SU-DHL-6 (cell line): ENCODE measurements at regions not wholly inside any gene's neighbourhood (a gene's known extent, or its start where the extent isn't known, plus 50 kb on each side); places are given as distances from the start of the nearest gene placed in this dataset.

Experiments used
- H2AFZ ChIP-seq: fragments of 200-600 bp; sonication (generic); 2 replicates; pipeline ENCODE4 v1.6.1; 2014; ENCODE audit warnings: low read depth, mild to moderate bottlenecking, moderate library complexity, mixed read lengths, antibody characterized with exemption, low read length; ENCODE audit not compliant: severe bottlenecking
- H3F3A ChIP-seq: fragments of 200-600 bp; shearing (Covaris generic); 2 replicates; pipeline ENCODE4 v1.6.0; 2016; ENCODE audit warnings: antibody characterized with exemption, mild to moderate bottlenecking; ENCODE audit not compliant: insufficient read depth
- H3K27ac ChIP-seq: fragments of 200-600 bp; sonication (generic); 2 replicates; pipeline ENCODE4 v1.5.1; 2016; ENCODE audit warnings: low read depth, mild to moderate bottlenecking, low read length, moderate library complexity, mixed read lengths
- H3K27me3 ChIP-seq: fragments of 200-600 bp; sonication (generic), shearing (Covaris generic); 2 replicates; pipeline ENCODE4 v1.6.0; 2014; ENCODE audit warnings: mild to moderate bottlenecking, low read length
- H3K36me3 ChIP-seq: fragments of 200-600 bp; sonication (generic); 2 replicates; pipeline ENCODE4 v1.6.1; 2014; ENCODE audit warnings: mild to moderate bottlenecking, low read length, mixed read lengths
- H3K4me2 ChIP-seq: fragments of 300-600, 200-600 bp; shearing (Covaris generic), sonication (generic); 2 replicates; pipeline ENCODE4 v1.6.0; 2014; ENCODE audit warnings: low read length, low read depth, mild to moderate bottlenecking; ENCODE audit not compliant: poor library complexity, severe bottlenecking
- H3K4me3 ChIP-seq: fragments of 200-600 bp; sonication (generic); 2 replicates; pipeline ENCODE4 v1.5.1; 2014; ENCODE audit warnings: antibody characterized with exemption, low read length, mild to moderate bottlenecking, mixed read lengths; ENCODE audit not compliant: insufficient read depth, poor library complexity, severe bottlenecking
- H3K79me2 ChIP-seq: fragments of 200-600 bp; sonication (generic); 2 replicates; pipeline ENCODE4 v1.6.1; 2014; ENCODE audit warnings: mild to moderate bottlenecking, low read length, moderate library complexity; ENCODE audit not compliant: insufficient read depth
- H3K9ac ChIP-seq: fragments of 200-600 bp; sonication (generic); 2 replicates; pipeline ENCODE4 v1.7.0; 2014; ENCODE audit warnings: mild to moderate bottlenecking, low read length
- H3K9me2 ChIP-seq: fragments of 200-600 bp; sonication (generic); replicated peaks from 2 replicates; pipeline ENCODE4 v1.6.1; 2014; ENCODE audit warnings: low read length; ENCODE audit not compliant: insufficient read depth
- H3K9me3 ChIP-seq: fragments of 200-600 bp; sonication (generic); 2 replicates; pipeline ENCODE4 v1.6.1; 2014; ENCODE audit warnings: low read length, mixed read lengths; ENCODE audit not compliant: insufficient read depth
- H4K20me1 ChIP-seq: fragments of 200-600 bp; sonication (generic); 2 replicates; pipeline ENCODE4 v1.6.1; 2014; ENCODE audit warnings: low read depth, mild to moderate bottlenecking, antibody characterized with exemption, low read length, moderate library complexity, mixed read lengths
- EZH2phosphoT487 ChIP-seq: fragments of 200-600 bp; sonication (generic), shearing (Covaris generic); conservative IDR thresholded peaks from 2 replicates; pipeline ENCODE4 v1.6.1; 2018; ENCODE audit warnings: mild to moderate bottlenecking, antibody characterized with exemption, low read length, moderate library complexity, mixed read lengths
- TF ChIP-seq, protein P1 (sequence below): fragments of 200-600 bp; sonication (generic); IDR thresholded peaks from one replicate; pipeline ENCODE4 v1.5.1; 2017; ENCODE audit warnings: antibody characterized with exemption, mild to moderate bottlenecking, low read length, moderate library complexity; ENCODE audit not compliant: insufficient read depth, poor library complexity, severe bottlenecking

GRCh38 chr2:146786396-146786795 is 1058.4 kb upstream of the ACVR2A start:
- no peaks in the 10 kb centered on the region for H3K27me3 ChIP-seq
- no peak overlapping the region for H3K4me3 ChIP-seq
- no peaks in the 10 kb centered on the region for H3K36me3 ChIP-seq
- H3K9me2 ChIP-seq: no peaks in the 10 kb centered on the region
- no peaks in the 10 kb centered on the region for H3K79me2 ChIP-seq
- TF ChIP-seq, protein P1, sequence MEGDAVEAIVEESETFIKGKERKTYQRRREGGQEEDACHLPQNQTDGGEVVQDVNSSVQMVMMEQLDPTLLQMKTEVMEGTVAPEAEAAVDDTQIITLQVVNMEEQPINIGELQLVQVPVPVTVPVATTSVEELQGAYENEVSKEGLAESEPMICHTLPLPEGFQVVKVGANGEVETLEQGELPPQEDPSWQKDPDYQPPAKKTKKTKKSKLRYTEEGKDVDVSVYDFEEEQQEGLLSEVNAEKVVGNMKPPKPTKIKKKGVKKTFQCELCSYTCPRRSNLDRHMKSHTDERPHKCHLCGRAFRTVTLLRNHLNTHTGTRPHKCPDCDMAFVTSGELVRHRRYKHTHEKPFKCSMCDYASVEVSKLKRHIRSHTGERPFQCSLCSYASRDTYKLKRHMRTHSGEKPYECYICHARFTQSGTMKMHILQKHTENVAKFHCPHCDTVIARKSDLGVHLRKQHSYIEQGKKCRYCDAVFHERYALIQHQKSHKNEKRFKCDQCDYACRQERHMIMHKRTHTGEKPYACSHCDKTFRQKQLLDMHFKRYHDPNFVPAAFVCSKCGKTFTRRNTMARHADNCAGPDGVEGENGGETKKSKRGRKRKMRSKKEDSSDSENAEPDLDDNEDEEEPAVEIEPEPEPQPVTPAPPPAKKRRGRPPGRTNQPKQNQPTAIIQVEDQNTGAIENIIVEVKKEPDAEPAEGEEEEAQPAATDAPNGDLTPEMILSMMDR: no peak
- TF ChIP-seq EZH2phosphoT487: no peak
- no peaks in the 10 kb centered on the region for H3F3A ChIP-seq
- H4K20me1 ChIP-seq: no peaks in the 10 kb centered on the region
- no peak overlapping the region for H2AFZ ChIP-seq
- H3K27ac ChIP-seq: no peak overlapping the region
- no peak overlapping the region for H3K9ac ChIP-seq
- no peak overlapping the region for H3K4me2 ChIP-seq
- no peaks in the 10 kb centered on the region for H3K9me3 ChIP-seq

DNA sequence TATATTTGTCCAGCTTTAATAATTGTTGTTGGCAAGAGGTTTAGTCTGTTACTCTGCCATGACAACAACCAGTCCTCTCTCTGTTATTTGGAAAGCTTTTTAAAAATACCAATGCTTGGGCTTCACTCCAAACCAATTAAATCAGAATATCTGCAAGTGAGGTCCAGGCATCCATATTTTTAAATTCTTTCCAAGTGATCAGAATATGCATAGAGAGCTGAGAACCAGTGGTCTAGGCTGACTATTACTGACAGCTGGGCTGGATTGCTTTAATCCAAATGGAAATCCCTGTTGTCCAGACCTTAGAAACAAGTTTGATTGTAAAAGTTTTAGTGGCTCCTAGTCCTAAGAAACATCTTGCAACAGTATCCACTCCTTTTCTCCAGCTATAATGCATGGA is 1059.7 kb upstream of the ACVR2A start:
- no peaks in the 10 kb centered on the region for H4K20me1 ChIP-seq
- H3K27me3 ChIP-seq: no peaks in the 10 kb centered on the region
- no peak overlapping the region for H3K4me3 ChIP-seq
- H2AFZ ChIP-seq: no peak overlapping the region
- H3K4me2 ChIP-seq: no peak overlapping the region
- no peaks in the 10 kb centered on the region for H3K79me2 ChIP-seq
- H3K36me3 ChIP-seq: no peaks in the 10 kb centered on the region
- no peak overlapping the region for H3K9ac ChIP-seq
- H3F3A ChIP-seq: no peaks in the 10 kb centered on the region
- H3K9me2 ChIP-seq: no peaks in the 10 kb centered on the region
- H3K9me3 ChIP-seq: no peaks in the 10 kb centered on the region
- TF ChIP-seq, protein P1: no peak
- TF ChIP-seq EZH2phosphoT487: no peak
- no peak overlapping the region for H3K27ac ChIP-seq

DNA sequence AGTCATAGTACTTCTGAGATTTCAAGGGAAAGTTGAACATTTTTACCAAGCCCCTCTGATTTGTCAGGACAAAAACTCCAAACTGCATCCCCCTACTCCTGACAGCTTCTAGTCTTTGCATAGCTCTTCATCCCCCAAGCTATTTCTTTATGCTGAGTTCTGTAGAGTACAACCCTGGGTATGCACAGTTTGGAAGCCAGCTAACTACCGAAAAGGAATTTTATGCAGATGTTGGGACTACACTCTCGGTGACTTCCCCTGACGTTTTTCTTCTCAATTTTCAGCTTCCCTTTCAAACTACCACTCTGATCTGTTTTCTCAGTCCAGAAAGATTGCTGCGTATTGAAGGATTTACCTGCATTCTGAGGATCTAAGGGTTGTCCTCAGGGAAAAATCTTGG is 1060.2 kb upstream of the ACVR2A start:
- H4K20me1 ChIP-seq: no peaks in the 10 kb centered on the region
- H3K4me3 ChIP-seq: no peak overlapping the region
- H3K9ac ChIP-seq: no peak overlapping the region
- no peak overlapping the region for H2AFZ ChIP-seq
- no peaks in the 10 kb centered on the region for H3K36me3 ChIP-seq
- no peak overlapping the region for H3K27ac ChIP-seq
- H3K9me2 ChIP-seq: no peaks in the 10 kb centered on the region
- H3F3A ChIP-seq: no peaks in the 10 kb centered on the region
- no peaks in the 10 kb centered on the region for H3K9me3 ChIP-seq
- H3K79me2 ChIP-seq: no peaks in the 10 kb centered on the region
- H3K4me2 ChIP-seq: no peak overlapping the region
- no peak for TF ChIP-seq EZH2phosphoT487
- TF ChIP-seq, protein P1: no peak
- no peaks in the 10 kb centered on the region for H3K27me3 ChIP-seq

DNA sequence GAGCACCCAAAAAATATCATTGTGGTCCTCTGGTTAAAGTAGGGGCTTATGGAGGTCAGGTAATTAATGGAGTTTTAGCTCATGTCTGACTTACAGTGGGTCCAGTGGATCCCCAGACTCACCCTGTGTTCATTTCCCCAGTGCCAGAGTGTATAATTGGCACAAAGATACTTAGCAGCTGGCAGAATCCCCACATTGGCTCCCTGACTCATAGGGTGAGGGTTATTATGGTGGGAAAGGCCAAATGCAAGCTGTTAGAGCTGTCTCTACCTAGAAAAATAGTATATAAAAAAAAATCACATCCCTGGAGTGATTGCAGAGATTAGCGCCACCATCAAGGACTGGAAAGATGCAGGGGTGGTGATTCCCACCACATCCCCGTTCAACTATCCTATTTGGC is 1067.6 kb upstream of the ACVR2A start:
- Histone ChIP-seq H3K36me3 (no peaks in the 10 kb centered on the region), H3K9me2 (no peaks in the 10 kb centered on the region), H4K20me1 (no peaks in the 10 kb centered on the region), H3K9me3 (no peaks in the 10 kb centered on the region), H3K27me3 (no peaks in the 10 kb centered on the region), H3K4me2 (no peak overlapping the region), H3K4me3 (no peak overlapping the region), H3F3A (no peaks in the 10 kb centered on the region), H3K9ac (no peak overlapping the region), H3K27ac (no peak overlapping the region), H2AFZ (no peak overlapping the region), H3K79me2 (no peaks in the 10 kb centered on the region)
- TF ChIP-seq, protein P1: no peak
- no peak for TF ChIP-seq EZH2phosphoT487
